GM12873 (cell line): ENCODE measurements at regions not wholly inside any gene's neighbourhood (a gene's known extent, or its start where the extent isn't known, plus 50 kb on each side); places are given as distances from the start of the nearest gene placed in this dataset.

Experiments
- CTCF ChIP-seq: IDR thresholded peaks from 2 replicates; pipeline ENCODE4 v1.5.1; 2012; ENCODE audit warnings: low read depth, mild to moderate bottlenecking, moderate library complexity, low read length, control low read depth; ENCODE audit not compliant: insufficient read depth; ENCODE audit errors: missing control alignments

- no peak for TF ChIP-seq CTCF
Measured at GRCh38 chr4:60223208-60223923, 976.8 kb upstream of the ADGRL3 start.

- TF ChIP-seq CTCF, result no peak
Measured at GRCh38 chr4:60241866-60242265, 958.3 kb upstream of the ADGRL3 start.

GRCh38 chr4:60249784-60250183 is 950.3 kb upstream of the ADGRL3 start:
- no peak for TF ChIP-seq CTCF

- TF ChIP-seq CTCF, result no peak
Measured at GRCh38 chr4:60250657-60251056, 949.5 kb upstream of the ADGRL3 start.

- no peak for TF ChIP-seq CTCF
Measured at GRCh38 chr4:60259781-60260180, 940.3 kb upstream of the ADGRL3 start.

- TF ChIP-seq CTCF, result no peak
Measured at GRCh38 chr4:60266505-60266904, 933.6 kb upstream of the ADGRL3 start.

- no peak for TF ChIP-seq CTCF
Measured at GRCh38 chr4:60296386-60296785, 903.7 kb upstream of the ADGRL3 start.
